HepG2 (cell line): ENCODE measurements at regions not wholly inside any gene's neighbourhood (a gene's known extent, or its start where the extent isn't known, plus 50 kb on each side); places are given as distances from the start of the nearest gene placed in this dataset.

Experiments
- EP300 ChIP-seq, 3 experiments: sonication (generic) in 1 of 3; formaldehyde crosslinking in 1 of 3; IDR thresholded peaks; 2 replicates each; pipeline versions ENCODE4 v1.5.1 to v1.6.1; 2011 to 2020; ENCODE audit warnings: low read depth in 2 of 3, low read length in 2 of 3, borderline replicate concordance in 1 of 3, improper control_type of control experiment in 1 of 3, mild to moderate bottlenecking in 1 of 3, missing genetic modification reagents in 1 of 3, moderate library complexity in 1 of 3
- NR2F1 ChIP-seq, 2 experiments: fragments of 450-650 bp in 1 of 2; formaldehyde crosslinking in 1 of 2; IDR thresholded peaks; 2 replicates each; pipeline versions ENCODE4 v1.5.0 to v1.6.1; 2016 to 2020; ENCODE audit warnings: mild to moderate bottlenecking in 1 of 2, missing compliant biosample characterization in 1 of 2, missing genetic modification reagents in 1 of 2, moderate library complexity in 1 of 2
- SOX13 ChIP-seq, 3 experiments: fragments of 450-650 bp in 1 of 3; sonication (generic) in 1 of 3; formaldehyde crosslinking in 1 of 3; IDR thresholded peaks in 2 of 3; conservative IDR thresholded peaks in 1 of 3; 2 replicates each; pipeline versions ENCODE4 v1.5.0 to v1.6.1; 2016 to 2020; ENCODE audit warnings: antibody characterized with exemption in 1 of 3, mild to moderate bottlenecking in 1 of 3, missing compliant biosample characterization in 1 of 3, missing genetic modification reagents in 1 of 3, moderate library complexity in 1 of 3
- TF ChIP-seq, protein P1 (sequence below): conservative IDR thresholded peaks from 2 replicates; pipeline ENCODE4 v1.6.1; 2018; ENCODE audit warnings: missing genetic modification reagents
- TF ChIP-seq, protein P2 (sequence below): IDR thresholded peaks from 2 replicates; pipeline ENCODE4 v1.4.0; 2020; ENCODE audit warnings: mild to moderate bottlenecking, missing genetic modification reagents

DNA sequence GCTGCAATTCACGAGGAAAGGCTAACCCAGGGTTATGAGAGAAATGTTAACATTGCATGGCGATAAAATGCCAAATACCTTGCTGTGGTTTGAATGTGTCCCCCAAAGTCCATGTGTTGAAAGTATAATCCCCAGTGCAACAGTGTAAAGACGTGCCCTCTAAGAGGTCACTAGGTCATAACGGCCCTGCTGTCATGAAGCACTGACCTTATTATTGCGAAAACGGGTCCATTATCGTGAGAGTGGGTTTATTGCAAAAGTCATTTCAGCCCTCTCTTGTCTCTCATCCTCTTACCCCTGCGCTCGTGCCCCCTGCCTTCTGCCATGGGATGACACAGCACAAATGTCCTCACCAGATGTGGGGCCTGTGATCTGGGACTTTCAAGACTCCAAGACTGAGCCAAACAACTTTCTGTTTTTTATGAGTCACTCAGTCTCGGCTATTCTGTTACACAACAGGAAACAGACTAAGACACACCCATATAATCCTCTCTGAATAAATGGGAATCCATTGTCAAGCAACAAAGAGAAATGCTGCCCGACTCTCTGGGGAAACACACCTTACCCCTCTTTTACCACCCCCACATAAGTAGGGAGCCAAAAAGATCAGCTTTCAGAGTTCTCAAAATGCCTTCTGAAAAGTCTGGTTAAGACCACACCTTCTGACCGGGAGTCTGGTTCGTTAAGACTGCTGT, 73.1 kb upstream of the UCN3 start (continued):
- TF ChIP-seq, protein P1, sequence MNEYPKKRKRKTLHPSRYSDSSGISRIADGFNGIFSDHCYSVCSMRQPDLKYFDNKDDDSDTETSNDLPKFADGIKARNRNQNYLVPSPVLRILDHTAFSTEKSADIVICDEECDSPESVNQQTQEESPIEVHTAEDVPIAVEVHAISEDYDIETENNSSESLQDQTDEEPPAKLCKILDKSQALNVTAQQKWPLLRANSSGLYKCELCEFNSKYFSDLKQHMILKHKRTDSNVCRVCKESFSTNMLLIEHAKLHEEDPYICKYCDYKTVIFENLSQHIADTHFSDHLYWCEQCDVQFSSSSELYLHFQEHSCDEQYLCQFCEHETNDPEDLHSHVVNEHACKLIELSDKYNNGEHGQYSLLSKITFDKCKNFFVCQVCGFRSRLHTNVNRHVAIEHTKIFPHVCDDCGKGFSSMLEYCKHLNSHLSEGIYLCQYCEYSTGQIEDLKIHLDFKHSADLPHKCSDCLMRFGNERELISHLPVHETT (CRISPR knock-in tag): no peak
- TF ChIP-seq EP300 (IDR thresholded peaks at IDR 0.05; ENCODE audit: low read depth in 2 of 2, low read length in 2 of 2): no peak; a peak in 1 of 4 replicates
- 0 out of 2 replicates have a peak, but pooled peaks have one; percentile 25 for TF ChIP-seq EP300 (CRISPR knock-in tag; IDR thresholded peaks at IDR 0.05; ENCODE audit: borderline replicate concordance)
- peak in 1 of 2 experiments; percentile 48; a peak in 2 of 4 replicates for TF ChIP-seq NR2F1 (CRISPR knock-in tag; IDR thresholded peaks at IDR 0.05)
- TF ChIP-seq SOX13 (IDR thresholded peaks at IDR 0.05): no peak
- no peak for TF ChIP-seq SOX13 (CRISPR knock-in tag; conservative IDR thresholded peaks at IDR 0.05 in 1 of 2, IDR thresholded peaks at IDR 0.05 in 1 of 2)
- TF ChIP-seq, protein P2, sequence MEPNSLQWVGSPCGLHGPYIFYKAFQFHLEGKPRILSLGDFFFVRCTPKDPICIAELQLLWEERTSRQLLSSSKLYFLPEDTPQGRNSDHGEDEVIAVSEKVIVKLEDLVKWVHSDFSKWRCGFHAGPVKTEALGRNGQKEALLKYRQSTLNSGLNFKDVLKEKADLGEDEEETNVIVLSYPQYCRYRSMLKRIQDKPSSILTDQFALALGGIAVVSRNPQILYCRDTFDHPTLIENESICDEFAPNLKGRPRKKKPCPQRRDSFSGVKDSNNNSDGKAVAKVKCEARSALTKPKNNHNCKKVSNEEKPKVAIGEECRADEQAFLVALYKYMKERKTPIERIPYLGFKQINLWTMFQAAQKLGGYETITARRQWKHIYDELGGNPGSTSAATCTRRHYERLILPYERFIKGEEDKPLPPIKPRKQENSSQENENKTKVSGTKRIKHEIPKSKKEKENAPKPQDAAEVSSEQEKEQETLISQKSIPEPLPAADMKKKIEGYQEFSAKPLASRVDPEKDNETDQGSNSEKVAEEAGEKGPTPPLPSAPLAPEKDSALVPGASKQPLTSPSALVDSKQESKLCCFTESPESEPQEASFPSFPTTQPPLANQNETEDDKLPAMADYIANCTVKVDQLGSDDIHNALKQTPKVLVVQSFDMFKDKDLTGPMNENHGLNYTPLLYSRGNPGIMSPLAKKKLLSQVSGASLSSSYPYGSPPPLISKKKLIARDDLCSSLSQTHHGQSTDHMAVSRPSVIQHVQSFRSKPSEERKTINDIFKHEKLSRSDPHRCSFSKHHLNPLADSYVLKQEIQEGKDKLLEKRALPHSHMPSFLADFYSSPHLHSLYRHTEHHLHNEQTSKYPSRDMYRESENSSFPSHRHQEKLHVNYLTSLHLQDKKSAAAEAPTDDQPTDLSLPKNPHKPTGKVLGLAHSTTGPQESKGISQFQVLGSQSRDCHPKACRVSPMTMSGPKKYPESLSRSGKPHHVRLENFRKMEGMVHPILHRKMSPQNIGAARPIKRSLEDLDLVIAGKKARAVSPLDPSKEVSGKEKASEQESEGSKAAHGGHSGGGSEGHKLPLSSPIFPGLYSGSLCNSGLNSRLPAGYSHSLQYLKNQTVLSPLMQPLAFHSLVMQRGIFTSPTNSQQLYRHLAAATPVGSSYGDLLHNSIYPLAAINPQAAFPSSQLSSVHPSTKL: peak; percentile 24
